ENCODE measurements at regions not wholly inside any gene's neighbourhood (a gene's known extent, or its start where the extent isn't known, plus 50 kb on each side); places are given as distances from the start of the nearest gene placed in this dataset.
"Not testable (repeated sequence)": the region's sequence is repeated elsewhere in the genome, so short reads cannot be mapped to it uniquely, and the experiment has no call there.

GRCh38 chr13:47685156-47685555 lies 315.9 kb downstream of the SUCLA2 start:
- H3K4me3 ChIP-seq (ENCODE audit: low read depth in 1 of 3, low read length in 3 of 3); H3K27me3 ChIP-seq (ENCODE audit: control insufficient read depth in 4 of 4, insufficient read depth in 4 of 4, low read length in 3 of 4); H3K9ac ChIP-seq (ENCODE audit: low read depth in 1 of 2, low read length in 2 of 2); H3K4me1 ChIP-seq (ENCODE audit: control insufficient read depth in 4 of 4, insufficient read depth in 4 of 4, low read length in 3 of 4); H3K36me3 ChIP-seq (ENCODE audit: control insufficient read depth in 4 of 4, insufficient read depth in 3 of 4, low read depth in 1 of 4, low read length in 3 of 4); H3K27ac ChIP-seq (ENCODE audit: low read depth in 1 of 2, low read length in 2 of 2); H3K9me3 ChIP-seq (ENCODE audit: control insufficient read depth in 4 of 4, low read length in 3 of 4); DNase-seq (ENCODE audit: low spot score): not testable (repeated sequence)
- 95% methylated on average over 2 of the region's 2 CpGs for WGBS

GRCh38 chr13:47680748-47681147 lies 320.3 kb downstream of the SUCLA2 start:
- H3K4me3 ChIP-seq (ENCODE audit: low read depth in 1 of 3, low read length in 3 of 3), result no peak overlapping the region
- 81% methylated on average over 2 of the region's 2 CpGs for WGBS

More at GRCh38 chr13:47680748-47681147, 320.3 kb downstream of the SUCLA2 start:
- H3K27me3 ChIP-seq (ENCODE audit: control insufficient read depth in 4 of 4, insufficient read depth in 4 of 4, low read length in 3 of 4), result no peaks in the 10 kb centered on the region
- no peak for TF ChIP-seq FOXA2 (IDR thresholded peaks at IDR 0.05)
- TF ChIP-seq, protein P1, sequence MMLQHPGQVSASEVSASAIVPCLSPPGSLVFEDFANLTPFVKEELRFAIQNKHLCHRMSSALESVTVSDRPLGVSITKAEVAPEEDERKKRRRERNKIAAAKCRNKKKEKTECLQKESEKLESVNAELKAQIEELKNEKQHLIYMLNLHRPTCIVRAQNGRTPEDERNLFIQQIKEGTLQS (IDR thresholded peaks at IDR 0.05), result no peak
- TF ChIP-seq RAD21 (IDR thresholded peaks at IDR 0.05), result no peak
- TF ChIP-seq EGR1 (IDR thresholded peaks at IDR 0.05; ENCODE audit: low read depth in 2 of 2), result no peak
- no peak for TF ChIP-seq JUND (IDR thresholded peaks at IDR 0.05)
- TF ChIP-seq CTCF (IDR thresholded peaks at IDR 0.05; ENCODE audit: low read depth, low read length, missing input control), result no peak
- no peak for TF ChIP-seq HNF4G (IDR thresholded peaks at IDR 0.05)
- TF ChIP-seq MAX (IDR thresholded peaks at IDR 0.05), result no peak
- no peak for TF ChIP-seq ZBTB33 (IDR thresholded peaks at IDR 0.05)
- no peak for TF ChIP-seq TAF1 (conservative IDR thresholded peaks at IDR 0.05)
- TF ChIP-seq FOXA1 (IDR thresholded peaks at IDR 0.05), result no peak
- no peak for TF ChIP-seq YY1 (IDR thresholded peaks at IDR 0.05)
- TF ChIP-seq GABPA (IDR thresholded peaks at IDR 0.05 in 1 of 2, conservative IDR thresholded peaks at IDR 0.05 in 1 of 2), result no peak
- H3K9ac ChIP-seq (ENCODE audit: low read depth in 1 of 2, low read length in 2 of 2), result no peak overlapping the region
- H3K4me1 ChIP-seq (ENCODE audit: control insufficient read depth in 4 of 4, insufficient read depth in 4 of 4, low read length in 3 of 4), result no peaks in the 10 kb centered on the region
- no peaks in the 10 kb centered on the region for H3K36me3 ChIP-seq (ENCODE audit: control insufficient read depth in 4 of 4, insufficient read depth in 3 of 4, low read depth in 1 of 4, low read length in 3 of 4)
- H3K27ac ChIP-seq (ENCODE audit: low read depth in 1 of 2, low read length in 2 of 2), result no peak overlapping the region
- no peak for DNase-seq (ENCODE audit: low spot score)
- peaks cover 0 to 2% (median 0%) of the 10 kb centered on the region in 4 donors for H3K9me3 ChIP-seq (ENCODE audit: control insufficient read depth in 4 of 4, low read length in 3 of 4)
